ENCODE measurements at regions not wholly inside any gene's neighbourhood (a gene's known extent, or its start where the extent isn't known, plus 50 kb on each side); places are given as distances from the start of the nearest gene placed in this dataset.
"Not testable (repeated sequence)": the region's sequence is repeated elsewhere in the genome, so short reads cannot be mapped to it uniquely, and the experiment has no call there.

- no peak for DNase-seq
Observed at GRCh38 chr2:182550234-182550633, 123.4 kb upstream of the PDE1A start.

DNA sequence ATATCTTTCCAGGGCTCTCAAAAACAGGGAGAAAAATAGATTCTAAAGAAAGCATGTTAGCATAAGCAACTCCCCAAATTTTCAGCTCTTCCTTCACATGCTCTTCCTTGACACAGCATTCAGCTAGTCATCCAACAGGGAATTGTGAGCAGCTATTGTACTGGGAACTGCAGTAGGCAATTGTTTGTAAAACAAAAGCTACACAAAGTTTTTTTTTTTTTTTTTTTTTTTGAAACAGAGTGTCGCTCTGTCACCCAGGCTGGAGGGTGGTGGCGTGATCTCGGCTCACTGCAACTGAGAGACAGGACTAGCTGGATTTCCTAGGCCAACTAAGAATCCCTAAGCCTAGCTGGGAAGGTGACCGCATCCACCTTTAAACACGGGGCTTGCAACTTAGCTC lies 125.4 kb upstream of the PDE1A start:
- DNase-seq, result not testable (repeated sequence)

- not testable (repeated sequence) for DNase-seq
Observed at GRCh38 chr2:182552785-182553184, 125.9 kb upstream of the PDE1A start.

- DNase-seq, result no peak
Observed at GRCh38 chr2:182553483-182553882, 126.6 kb upstream of the PDE1A start.

DNA sequence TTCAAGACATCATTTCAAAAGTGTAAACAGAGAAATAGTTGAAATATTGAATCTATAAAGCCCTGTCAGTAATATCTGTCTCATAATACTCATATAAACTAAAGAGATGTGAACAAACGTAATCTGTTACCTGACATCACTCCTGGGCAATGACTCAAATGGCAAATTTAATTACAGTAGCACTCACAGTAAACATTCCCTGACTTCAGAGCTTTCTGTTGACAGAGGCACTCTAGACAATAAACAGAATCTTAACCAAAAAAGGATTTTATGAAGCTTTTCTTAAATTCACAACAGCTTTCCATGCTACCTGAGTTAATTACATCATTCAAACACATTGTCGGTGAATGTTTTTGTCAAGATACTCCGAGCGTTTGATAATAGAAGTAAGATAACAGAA lies 128.1 kb upstream of the PDE1A start:
- no peak for DNase-seq

GRCh38 chr2:182558564-182558963 lies 131.7 kb upstream of the PDE1A start:
- no peak for DNase-seq

DNA sequence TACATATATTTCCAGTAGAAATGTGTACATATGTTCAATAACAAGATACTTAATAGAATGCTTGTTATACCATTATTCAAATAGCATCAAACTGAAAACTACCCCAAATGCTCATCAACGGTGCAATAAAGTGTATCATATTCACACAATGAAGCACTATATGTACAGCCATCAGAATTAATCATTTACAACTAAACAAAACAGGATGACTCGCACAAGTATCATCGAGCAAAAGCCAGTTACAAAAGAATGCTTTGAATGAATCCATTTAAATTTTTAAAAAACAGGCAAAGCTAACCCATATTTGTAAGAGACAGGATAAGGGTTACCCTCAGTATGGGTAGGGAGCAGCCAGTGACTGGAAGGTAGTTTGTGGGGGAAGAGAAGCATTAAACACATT lies 132.8 kb upstream of the PDE1A start:
- no peak for DNase-seq

DNA sequence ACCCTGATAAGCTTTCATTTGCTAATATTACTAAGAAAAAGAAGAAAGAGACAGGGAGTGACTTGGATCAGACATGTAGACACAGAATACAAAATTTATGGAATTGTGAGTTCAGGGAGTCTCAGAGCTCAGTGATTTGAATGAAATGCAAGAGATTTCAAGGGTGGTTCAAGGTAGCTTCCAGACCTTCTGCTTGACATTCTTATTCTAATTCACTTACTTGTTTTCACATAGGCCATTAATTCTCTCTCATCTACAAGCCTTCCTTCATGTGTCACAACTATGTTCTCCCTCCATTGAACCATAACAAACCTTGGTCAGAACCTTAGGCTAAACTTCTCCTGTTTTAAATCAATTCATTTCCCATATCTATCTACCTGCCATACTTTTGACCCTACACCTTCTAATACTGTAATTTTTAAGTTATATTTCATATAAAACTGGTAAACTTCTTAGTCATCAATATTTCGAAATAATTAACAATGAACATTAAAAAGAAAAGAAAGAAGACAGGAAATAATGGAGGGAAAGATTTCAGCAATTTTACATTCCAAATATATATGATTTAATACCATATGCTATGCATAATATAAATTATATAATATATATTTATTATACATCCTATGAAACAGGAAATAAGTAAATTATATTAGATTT lies 139.2 kb upstream of the PDE1A start:
- no peak for DNase-seq

GRCh38 chr2:182573553-182573952 lies 142.5 kb upstream of the DNAJC10 start:
- DNase-seq, result no peak

DNA sequence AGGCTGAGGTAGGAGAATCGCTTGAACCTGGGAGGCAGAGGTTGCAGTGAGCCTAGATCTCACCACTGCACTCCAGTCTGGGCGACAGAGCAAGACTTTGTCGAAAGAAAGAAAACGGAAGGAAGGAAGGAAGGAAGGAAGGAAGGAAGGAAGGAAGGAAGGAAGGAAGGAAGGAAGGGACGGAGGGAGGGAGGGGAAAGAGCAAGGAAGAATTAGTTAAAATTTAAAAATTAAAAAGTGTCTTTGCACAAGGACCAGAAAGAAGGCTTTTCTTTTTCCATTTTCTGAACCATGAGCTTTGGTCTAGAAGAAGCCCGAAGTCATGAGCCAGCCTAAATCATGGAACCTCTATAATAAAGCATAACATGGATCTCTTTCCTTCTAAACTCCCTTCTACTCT lies 138.2 kb upstream of the DNAJC10 start:
- no peak for DNase-seq

GRCh38 chr2:182581196-182581935 lies 134.7 kb upstream of the DNAJC10 start:
- no peak for DNase-seq

GRCh38 chr2:182584462-182584861 lies 131.6 kb upstream of the DNAJC10 start:
- DNase-seq, result no peak

GRCh38 chr2:182585001-182585400 lies 131.1 kb upstream of the DNAJC10 start:
- no peak for DNase-seq

- DNase-seq, result no peak
Observed at GRCh38 chr2:182585430-182585829, 130.6 kb upstream of the DNAJC10 start.

- no peak for DNase-seq
Observed at GRCh38 chr2:182586426-182586825, 129.6 kb upstream of the DNAJC10 start.

DNA sequence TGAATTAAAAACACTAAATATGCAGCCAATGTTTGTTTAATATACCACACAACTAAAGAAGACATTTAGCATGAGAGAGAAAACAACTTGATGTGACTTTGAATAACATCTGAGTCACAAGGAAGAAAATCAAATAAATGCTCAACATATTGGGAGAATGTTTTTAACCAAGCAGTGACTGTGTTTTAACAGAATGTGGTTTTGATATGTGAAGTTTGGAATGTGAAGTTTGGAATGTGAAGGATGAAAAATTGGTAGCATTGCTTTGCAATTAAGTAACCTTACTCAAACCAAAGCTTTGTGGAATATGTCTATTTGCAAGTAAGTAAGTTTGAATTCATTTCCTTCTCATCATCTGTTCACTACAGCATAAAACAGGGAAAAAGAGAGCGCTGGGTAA lies 128.2 kb upstream of the DNAJC10 start:
- no peak for DNase-seq

GRCh38 chr2:182589121-182589520 lies 126.9 kb upstream of the DNAJC10 start:
- DNase-seq, result no peak

GRCh38 chr2:182591774-182592173 lies 124.3 kb upstream of the DNAJC10 start:
- no peak for DNase-seq

- DNase-seq, result no peak
Observed at GRCh38 chr2:182592691-182593393, 123.2 kb upstream of the DNAJC10 start.

DNA sequence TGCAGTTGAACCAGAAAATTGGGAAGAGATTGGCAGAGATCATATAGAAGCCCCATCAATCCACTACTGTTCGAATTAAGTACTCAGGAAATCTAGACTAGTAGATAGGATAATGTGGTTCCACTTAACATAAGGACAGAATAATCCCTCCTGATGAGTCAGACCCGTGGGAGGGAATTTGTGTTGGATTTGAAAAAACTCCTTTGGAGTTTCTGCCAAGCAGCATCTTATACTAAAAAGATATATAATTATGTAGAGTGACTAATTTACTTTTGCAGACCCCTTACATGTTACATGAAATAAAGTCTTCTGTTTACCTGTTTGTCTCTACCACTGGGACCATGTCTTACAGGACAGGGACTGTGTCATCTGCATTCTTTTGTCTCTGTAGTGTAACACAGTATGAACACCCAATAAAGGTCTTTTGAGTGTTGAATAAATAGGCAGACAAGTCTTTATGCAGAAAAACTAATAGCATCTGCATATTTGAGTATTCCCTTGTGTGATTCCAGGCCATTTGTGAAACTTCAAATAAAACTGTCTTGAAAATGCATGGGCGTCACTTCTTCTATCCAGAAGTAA lies 122.6 kb upstream of the DNAJC10 start:
- DNase-seq, result no peak

GRCh38 chr2:182594286-182594685 lies 121.8 kb upstream of the DNAJC10 start:
- no peak for DNase-seq

DNA sequence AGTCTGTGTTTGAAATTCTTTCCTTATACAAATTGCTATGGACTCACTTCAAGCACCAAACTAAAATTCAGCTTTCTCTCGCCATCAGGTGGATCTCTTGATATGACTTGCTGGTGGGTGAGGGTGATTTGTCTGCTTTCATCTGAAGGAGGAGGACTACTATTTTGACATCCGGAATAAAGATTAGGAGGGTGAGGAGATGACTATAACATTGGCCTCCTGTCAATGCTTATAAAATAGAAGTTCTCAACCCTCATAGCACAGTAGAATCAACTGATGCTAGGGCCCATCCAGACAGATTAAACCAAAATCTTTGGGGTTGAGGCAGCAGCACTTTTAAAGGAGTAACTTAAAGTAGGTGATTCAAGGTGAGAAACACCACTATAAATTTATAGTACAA lies 120.4 kb upstream of the DNAJC10 start:
- no peak for DNase-seq

DNA sequence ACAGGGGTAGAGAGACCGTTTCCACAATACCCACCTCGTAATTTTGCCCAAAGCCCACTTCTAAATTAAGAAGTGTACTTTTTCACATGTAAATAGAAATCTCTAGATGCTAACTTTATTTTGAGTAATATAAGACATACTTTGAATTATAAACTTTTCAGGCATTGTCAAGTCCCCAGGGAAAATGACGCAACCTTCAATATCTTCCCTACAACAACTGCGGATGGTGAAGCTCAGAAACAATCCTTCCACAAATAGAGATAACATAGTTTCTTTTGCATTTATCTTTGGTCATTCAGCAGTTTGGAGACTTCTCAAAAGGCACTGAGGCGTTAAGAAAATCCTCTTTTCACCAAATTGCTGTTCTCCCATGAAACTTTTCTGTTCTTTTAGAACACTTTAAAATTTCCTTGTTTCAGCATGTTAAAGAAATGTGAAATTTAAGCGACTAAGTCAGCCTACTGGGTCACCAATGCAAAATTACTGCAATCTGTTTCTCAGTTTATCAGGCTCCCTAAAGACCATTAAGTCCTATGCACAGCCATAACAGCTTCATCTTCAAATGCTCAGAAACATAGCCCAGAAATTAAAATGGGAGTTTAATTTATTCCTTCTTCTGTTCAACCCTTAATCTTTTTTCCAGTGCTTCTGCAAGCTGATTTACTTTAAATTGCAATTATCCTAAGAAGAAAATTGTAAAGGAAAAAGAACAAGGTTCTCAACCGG lies 118.3 kb upstream of the DNAJC10 start:
- no peak for DNase-seq
